ENCODE measurements at regions not wholly inside any gene's neighbourhood (a gene's known extent, or its start where the extent isn't known, plus 50 kb on each side); places are given as distances from the start of the nearest gene placed in this dataset.
"Not testable (repeated sequence)": the region's sequence is repeated elsewhere in the genome, so short reads cannot be mapped to it uniquely, and the experiment has no call there.

- DNase-seq: peak; percentile 80
These were observed 104.6 kb upstream of the ZC3H11B start for GRCh38 chr1:219717536-219717935.

GRCh38 chr1:219716611-219717114 is 103.8 kb upstream of the ZC3H11B start:
- no peak for DNase-seq

- no peak for DNase-seq
These were observed 101.1 kb upstream of the ZC3H11B start for GRCh38 chr1:219713981-219714381.

GRCh38 chr1:219712506-219712905 is 99.6 kb upstream of the ZC3H11B start:
- DNase-seq: no peak

GRCh38 chr1:219710529-219711194 is 97.8 kb upstream of the ZC3H11B start:
- DNase-seq: no peak

GRCh38 chr1:219708919-219709543 is 96.1 kb upstream of the ZC3H11B start:
- DNase-seq: no peak

GRCh38 chr1:219707885-219708284 is 95.0 kb upstream of the ZC3H11B start:
- not testable (repeated sequence) for DNase-seq

- DNase-seq: not testable (repeated sequence)
These were observed 91.4 kb upstream of the ZC3H11B start for GRCh38 chr1:219704331-219704730.

- DNase-seq: no peak
These were observed 90.4 kb upstream of the ZC3H11B start for GRCh38 chr1:219703368-219703639.

- no peak for DNase-seq
These were observed 88.6 kb upstream of the ZC3H11B start for GRCh38 chr1:219701476-219701875.

GRCh38 chr1:219699870-219700269 is 87.0 kb upstream of the ZC3H11B start:
- DNase-seq: no peak

GRCh38 chr1:219697682-219698081 is 84.8 kb upstream of the ZC3H11B start:
- no peak for DNase-seq

- no peak for DNase-seq
These were observed 80.1 kb upstream of the ZC3H11B start for GRCh38 chr1:219692981-219693380.

- no peak for DNase-seq
These were observed 76.9 kb upstream of the ZC3H11B start for GRCh38 chr1:219689774-219690173.

GRCh38 chr1:219687779-219688178 is 74.9 kb upstream of the ZC3H11B start:
- no peak for DNase-seq

GRCh38 chr1:219686171-219686570 is 73.3 kb upstream of the ZC3H11B start:
- DNase-seq: no peak

- DNase-seq: no peak
These were observed 69.9 kb upstream of the ZC3H11B start for GRCh38 chr1:219682788-219683187.

GRCh38 chr1:219681876-219682275 is 69.0 kb upstream of the ZC3H11B start:
- DNase-seq: no peak

- DNase-seq: no peak
These were observed 63.3 kb upstream of the ZC3H11B start for GRCh38 chr1:219676012-219676765.

- DNase-seq: no peak
These were observed 57.7 kb upstream of the ZC3H11B start for GRCh38 chr1:219670426-219671149.

- no peak for DNase-seq
These were observed 56.7 kb upstream of the ZC3H11B start for GRCh38 chr1:219669556-219669955.

GRCh38 chr1:219669042-219669441 is 56.1 kb upstream of the ZC3H11B start:
- no peak for DNase-seq

GRCh38 chr1:219668446-219668845 is 55.5 kb upstream of the ZC3H11B start:
- no peak for DNase-seq
